ENCODE measurements at regions not wholly inside any gene's neighbourhood (a gene's known extent, or its start where the extent isn't known, plus 50 kb on each side); places are given as distances from the start of the nearest gene placed in this dataset.
"Not testable (repeated sequence)": the region's sequence is repeated elsewhere in the genome, so short reads cannot be mapped to it uniquely, and the experiment has no call there.

GRCh38 chr12:88931598-88931997 lies 351.3 kb upstream of the KITLG start:
- DNase-seq = no peak

- DNase-seq = no peak
These were observed 345.2 kb upstream of the KITLG start for GRCh38 chr12:88925454-88925853.

DNA sequence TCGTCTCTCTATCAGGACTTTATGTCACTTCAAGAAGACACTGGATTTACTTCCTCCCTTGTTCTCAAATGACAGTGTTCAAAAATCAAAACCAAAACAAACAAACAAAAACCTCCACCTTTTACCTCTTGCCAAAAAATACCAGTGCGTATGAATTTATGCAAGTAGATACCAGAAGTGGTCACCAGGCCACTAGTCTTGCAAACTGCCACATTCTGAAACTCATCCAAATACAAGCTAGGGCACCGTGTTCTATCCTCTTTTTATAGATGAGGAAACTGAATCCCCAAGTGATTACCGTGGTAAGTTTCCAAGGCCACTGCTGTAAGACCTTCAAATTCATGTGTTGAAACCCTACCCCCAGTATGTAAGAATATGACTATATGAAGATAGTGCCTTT lies 343.9 kb upstream of the KITLG start:
- no peak for DNase-seq

DNA sequence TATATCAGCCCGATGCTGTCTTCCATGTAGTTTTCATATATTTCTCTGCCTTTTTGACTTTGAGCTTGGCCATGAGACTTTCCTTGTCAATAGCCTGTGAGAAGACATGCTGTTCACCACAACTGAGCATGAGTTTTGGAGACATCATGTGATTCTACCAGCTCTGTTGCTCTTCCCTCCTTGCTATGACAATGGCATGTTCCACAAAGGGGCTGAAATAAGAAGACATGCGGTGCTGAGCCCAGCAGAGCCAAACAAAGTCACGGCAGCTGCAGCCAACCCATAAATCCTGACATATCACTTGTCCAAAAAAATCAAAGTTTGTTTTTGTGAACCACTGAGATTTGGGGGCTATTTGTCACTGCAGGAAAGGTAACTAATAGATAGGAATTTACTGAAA lies 343.4 kb upstream of the KITLG start:
- DNase-seq = no peak

DNA sequence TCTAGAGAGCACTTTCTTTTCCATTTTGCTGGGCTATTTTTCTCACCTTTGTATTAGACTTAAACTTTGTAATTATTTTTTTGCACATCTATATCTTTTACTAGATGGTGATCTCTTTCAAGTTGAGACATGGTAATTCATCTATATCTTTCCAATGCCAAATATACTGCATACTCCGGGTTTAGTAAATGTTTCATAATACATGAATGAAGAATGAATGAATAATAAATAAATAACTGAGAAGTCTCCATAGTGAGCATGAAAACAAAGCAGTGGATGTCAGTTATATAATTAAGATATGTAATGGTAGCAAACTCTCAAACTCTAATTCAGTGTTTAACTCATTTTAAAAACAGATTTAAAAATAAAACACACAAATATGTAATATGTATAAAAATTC lies 342.5 kb upstream of the KITLG start:
- no peak for DNase-seq

- DNase-seq = no peak
These were observed 341.7 kb upstream of the KITLG start for GRCh38 chr12:88921890-88922532.

DNA sequence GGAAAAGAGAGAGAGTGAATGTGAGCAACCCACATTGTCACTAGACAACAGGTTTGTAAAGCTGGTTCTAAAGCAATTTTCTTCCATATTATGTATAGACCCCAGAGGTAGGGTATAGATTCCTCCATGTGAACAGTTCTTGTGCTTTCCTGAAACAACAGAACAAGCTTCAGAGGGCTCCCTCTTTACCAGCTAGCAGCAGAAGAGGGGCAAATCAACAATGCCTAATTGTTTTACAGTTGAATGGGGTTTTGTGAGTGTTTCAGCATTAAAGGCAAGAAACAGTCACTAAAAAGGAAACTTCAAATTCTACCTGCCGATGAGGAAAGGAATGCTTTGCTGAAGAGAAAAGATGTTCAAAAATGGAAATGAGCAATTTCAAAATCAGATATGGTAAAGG lies 341.2 kb upstream of the KITLG start:
- no peak for DNase-seq

DNA sequence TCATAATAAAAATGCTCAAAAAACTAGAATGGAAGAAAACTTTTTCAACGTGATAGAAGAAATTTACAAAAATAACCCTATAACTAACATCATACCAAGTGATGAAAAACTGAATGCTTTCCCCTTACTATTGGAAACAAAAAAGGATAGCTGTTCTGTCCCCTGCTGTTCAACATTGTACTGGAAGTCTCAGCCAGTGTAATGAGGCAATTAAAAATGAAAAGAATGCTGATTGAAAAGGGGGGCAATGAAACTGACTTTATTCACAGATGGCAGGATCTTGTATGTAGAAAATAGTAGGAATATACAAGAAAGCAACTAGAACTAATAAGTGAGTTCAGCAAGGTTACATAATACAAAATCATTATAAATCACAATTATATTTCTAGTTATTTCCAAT lies 337.9 kb upstream of the KITLG start:
- DNase-seq = no peak

- DNase-seq = no peak
These were observed 334.7 kb upstream of the KITLG start for GRCh38 chr12:88914967-88915366.

DNA sequence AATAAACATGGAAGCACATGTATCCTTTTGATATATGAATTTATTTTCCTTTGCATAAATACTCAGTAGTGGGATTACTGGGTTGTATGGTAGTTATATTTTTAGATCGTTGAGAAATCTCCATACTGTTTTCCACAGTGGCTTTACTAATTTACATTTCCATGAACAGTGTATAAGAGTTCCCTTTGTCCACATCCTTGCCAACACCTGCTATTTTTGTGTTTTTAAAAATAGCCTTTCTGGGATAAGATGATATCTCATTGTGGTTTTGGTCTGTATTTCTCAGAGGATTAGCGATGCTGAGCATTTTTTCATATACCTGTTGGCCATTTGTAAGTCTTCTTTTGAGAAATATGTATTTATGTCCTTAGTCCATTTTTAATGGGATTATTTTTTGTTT lies 329.2 kb upstream of the KITLG start:
- DNase-seq = no peak

DNA sequence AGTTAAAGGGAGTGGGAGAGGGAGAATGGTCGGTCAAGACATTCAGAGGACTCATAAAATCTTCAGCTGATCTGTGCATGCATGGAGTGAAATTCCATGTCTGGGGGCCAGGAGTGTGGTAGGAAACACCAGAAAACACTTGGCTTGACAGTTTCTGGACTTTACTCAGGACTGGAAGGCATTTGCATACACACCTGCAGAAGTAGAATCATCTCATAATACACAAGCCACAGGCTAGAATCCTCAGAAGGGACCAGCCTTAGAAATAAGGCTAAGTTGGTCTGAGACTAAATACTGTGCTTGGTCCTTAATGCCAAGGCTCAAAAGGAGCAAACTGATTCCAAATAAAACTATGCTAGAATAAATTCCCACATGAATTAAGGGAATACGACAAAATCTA lies 328.1 kb upstream of the KITLG start:
- no peak for DNase-seq

DNA sequence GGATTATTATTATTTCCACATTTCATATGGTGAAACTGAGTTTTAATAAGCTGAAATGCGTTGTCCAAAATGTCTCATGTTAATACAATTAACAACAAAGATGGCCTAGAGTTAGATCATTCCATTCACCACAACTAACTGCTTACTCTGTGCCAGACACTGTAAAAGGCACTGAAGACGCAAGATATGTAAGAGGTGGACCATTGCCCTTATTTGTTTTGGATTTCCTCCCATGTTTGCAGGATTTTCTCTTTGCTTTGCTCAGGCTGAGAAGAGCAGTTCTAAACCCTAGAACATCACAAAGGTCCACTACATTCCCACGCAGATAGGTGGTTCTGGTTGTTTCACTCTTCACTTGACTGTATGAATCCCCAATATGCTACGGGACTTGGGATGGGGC lies 324.4 kb upstream of the KITLG start:
- no peak for DNase-seq

GRCh38 chr12:88903333-88903732 lies 323.1 kb upstream of the KITLG start:
- DNase-seq = no peak

- DNase-seq = no peak
These were observed 317.5 kb upstream of the KITLG start for GRCh38 chr12:88897723-88898122.

GRCh38 chr12:88896958-88897357 lies 316.7 kb upstream of the KITLG start:
- no peak for DNase-seq

DNA sequence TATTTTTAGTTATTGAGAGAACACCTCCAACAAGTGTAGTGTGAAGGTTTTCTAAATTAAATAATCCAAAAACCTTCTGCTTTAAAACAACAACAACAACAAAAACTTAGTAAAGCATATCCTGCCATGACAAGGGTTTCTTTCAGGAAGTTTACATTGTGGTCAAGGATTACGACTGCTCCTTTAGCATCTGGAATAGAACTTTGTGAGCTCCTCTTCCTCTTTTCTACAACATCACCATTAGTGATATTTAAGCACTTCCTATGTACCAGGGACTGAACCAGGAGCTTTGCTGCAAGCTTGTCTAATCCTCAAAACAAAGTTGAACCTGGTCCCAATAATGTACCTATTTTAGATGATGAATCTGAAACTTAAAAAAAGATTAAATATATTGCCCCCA lies 315.4 kb upstream of the KITLG start:
- no peak for DNase-seq

DNA sequence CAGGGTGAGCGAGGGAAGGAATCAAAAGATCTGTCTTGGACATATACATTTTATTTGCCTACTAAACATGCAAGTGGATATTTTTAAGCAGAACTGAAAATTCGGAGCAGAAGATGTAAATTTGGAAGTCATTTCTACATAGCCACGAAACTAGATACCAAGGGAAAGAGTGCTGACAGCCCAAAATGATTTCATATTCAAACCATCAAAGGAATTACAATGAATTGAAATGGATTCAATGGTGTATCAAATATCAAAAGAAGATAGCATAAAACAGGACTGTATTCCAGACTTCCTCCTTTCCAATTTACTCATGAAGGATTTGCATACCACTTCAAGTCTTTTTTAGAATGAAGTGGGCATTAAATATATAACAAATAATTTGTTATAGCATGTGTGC lies 313.5 kb upstream of the KITLG start:
- DNase-seq = no peak

- DNase-seq = not testable (repeated sequence)
These were observed 311.2 kb upstream of the KITLG start for GRCh38 chr12:88891434-88891833.

DNA sequence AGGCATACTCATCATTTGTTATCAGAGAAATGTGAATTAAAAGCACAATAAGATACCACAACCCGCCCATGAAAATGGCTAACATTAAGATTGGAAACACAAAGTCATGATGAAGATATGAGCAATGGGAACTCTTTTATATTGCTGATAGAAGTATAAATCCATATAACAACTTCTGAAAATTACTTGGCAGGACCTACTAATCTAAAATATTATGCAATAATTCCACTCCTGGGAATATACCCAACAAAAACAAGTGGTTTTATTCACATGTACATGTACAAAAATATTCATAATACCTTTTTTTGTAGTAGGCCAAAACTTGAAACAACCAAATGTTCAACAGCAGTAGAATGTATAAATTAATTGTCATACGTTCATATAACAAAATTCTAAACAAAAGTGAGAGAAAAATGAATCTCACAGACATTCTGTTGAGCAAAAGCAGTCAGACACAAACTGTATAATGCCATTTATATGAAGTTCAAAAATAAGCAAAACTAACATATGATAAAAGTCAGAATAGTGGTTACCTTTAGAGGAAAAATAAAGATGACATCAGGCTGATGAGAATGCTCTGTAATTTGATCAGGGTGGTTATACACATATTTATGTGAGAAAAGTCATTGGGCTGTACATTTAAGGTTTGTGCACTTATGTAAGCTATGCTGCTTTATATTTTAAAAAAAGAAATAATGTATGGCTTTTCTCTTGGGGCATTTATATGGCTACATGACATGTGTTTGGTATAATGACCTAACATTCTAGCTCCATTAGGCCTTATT lies 309.2 kb upstream of the KITLG start:
- DNase-seq = no peak

- DNase-seq = no peak
These were observed 304.3 kb upstream of the KITLG start for GRCh38 chr12:88884600-88884999.

DNA sequence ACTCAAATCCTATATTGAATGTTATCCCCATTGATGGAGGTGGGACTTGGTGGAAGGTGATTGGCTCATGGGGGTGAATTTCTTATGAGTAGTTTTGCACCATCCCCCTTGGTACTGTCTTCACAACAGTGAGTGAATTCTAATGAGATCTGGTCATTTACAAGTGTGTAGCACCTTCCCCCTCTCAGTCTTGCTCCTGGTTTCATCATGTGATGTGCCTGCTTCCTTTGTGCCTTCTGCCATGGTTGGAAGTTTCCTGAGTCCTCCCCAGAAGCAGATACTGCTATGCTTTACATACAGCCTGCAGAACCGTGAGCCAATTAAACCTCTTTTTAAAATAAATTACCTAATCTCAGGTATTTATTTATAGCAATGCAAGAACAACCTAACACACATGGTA lies 302.4 kb upstream of the KITLG start:
- no peak for DNase-seq

- no peak for DNase-seq
These were observed 299.8 kb upstream of the KITLG start for GRCh38 chr12:88880051-88880450.

DNA sequence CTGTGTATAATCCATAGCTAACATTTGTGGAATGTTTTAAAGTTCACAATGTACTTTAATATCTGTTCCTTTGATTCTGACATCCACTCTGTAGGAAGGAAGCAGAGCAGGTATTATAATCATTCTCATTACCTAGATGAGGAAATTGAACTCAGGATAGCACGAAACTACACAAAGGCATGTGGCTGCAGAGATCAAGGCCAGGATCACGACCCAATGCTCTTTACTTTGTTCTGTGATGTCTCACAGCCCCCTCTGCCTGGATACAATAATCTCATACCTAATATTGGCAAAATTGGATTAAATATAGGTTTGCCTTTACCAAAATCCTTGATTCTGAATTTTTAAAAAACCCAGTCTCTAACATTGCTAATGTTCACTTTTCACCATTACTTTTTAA lies 298.0 kb upstream of the KITLG start:
- no peak for DNase-seq

- DNase-seq = no peak
These were observed 296.6 kb upstream of the KITLG start for GRCh38 chr12:88876857-88877256.
